ENCODE measurements at regions not wholly inside any gene's neighbourhood (a gene's known extent, or its start where the extent isn't known, plus 50 kb on each side); places are given as distances from the start of the nearest gene placed in this dataset.
"Not testable (repeated sequence)": the region's sequence is repeated elsewhere in the genome, so short reads cannot be mapped to it uniquely, and the experiment has no call there.

GRCh38 chr10:6704896-6705295, 124.8 kb upstream of the PRKCQ start:
- Histone ChIP-seq H3K4me3 (ENCODE audit: low read depth, low read length) (no peak overlapping the region), H3K4me1 (ENCODE audit: control insufficient read depth, insufficient read depth, low read length, unreplicated experiment) (no peaks in the 10 kb centered on the region), H3K27ac (ENCODE audit: low read depth, low read length) (no peak overlapping the region), H2AFZ (ENCODE audit: low read length, unreplicated experiment) (no peak overlapping the region), H3K36me3 (ENCODE audit: insufficient read depth, low read length) (no peaks in the 10 kb centered on the region), H3K79me2 (ENCODE audit: control insufficient read depth, insufficient read depth, low read length, unreplicated experiment) (no peaks in the 10 kb centered on the region), H3K27me3 (ENCODE audit: insufficient read depth, low read length) (peaks cover 30% of the 10 kb centered on the region)

- not testable (repeated sequence) for H3K79me2 ChIP-seq (ENCODE audit: control insufficient read depth, insufficient read depth, low read length, unreplicated experiment); H3K27ac ChIP-seq (ENCODE audit: low read depth, low read length); H3K36me3 ChIP-seq (ENCODE audit: insufficient read depth, low read length); H3K4me3 ChIP-seq (ENCODE audit: low read depth, low read length); H3K4me1 ChIP-seq (ENCODE audit: control insufficient read depth, insufficient read depth, low read length, unreplicated experiment); H2AFZ ChIP-seq (ENCODE audit: low read length, unreplicated experiment)
- peaks cover 22% of the 10 kb centered on the region; the same call in 1 of the 2 replicates for H3K27me3 ChIP-seq (ENCODE audit: insufficient read depth, low read length)
Measured at GRCh38 chr10:6702833-6703232, 122.8 kb upstream of the PRKCQ start.

- Histone ChIP-seq H3K27me3 (ENCODE audit: insufficient read depth, low read length) (peaks cover 17% of the 10 kb centered on the region; the same call in 1 of the 2 replicates), H3K4me3 (ENCODE audit: low read depth, low read length) (no peak overlapping the region)
Measured at GRCh38 chr10:6702030-6702429, 122.0 kb upstream of the PRKCQ start.

GRCh38 chr10:6701289-6701688, 121.2 kb upstream of the PRKCQ start:
- no peak overlapping the region for H3K4me3 ChIP-seq (ENCODE audit: low read depth, low read length)
- H3K27ac ChIP-seq (ENCODE audit: low read depth, low read length): no peak overlapping the region
- no peaks in the 10 kb centered on the region for H3K36me3 ChIP-seq (ENCODE audit: insufficient read depth, low read length)

More at GRCh38 chr10:6702030-6702429, 122.0 kb upstream of the PRKCQ start:
- Histone ChIP-seq H3K79me2 (ENCODE audit: control insufficient read depth, insufficient read depth, low read length, unreplicated experiment) (no peaks in the 10 kb centered on the region), H3K4me1 (ENCODE audit: control insufficient read depth, insufficient read depth, low read length, unreplicated experiment) (no peaks in the 10 kb centered on the region), H3K36me3 (ENCODE audit: insufficient read depth, low read length) (no peaks in the 10 kb centered on the region), H3K27ac (ENCODE audit: low read depth, low read length) (no peak overlapping the region), H2AFZ (ENCODE audit: low read length, unreplicated experiment) (no peak overlapping the region)

GRCh38 chr10:6700066-6700465, 120.0 kb upstream of the PRKCQ start:
- Histone ChIP-seq H3K36me3 (ENCODE audit: insufficient read depth, low read length) (no peaks in the 10 kb centered on the region), H3K4me1 (ENCODE audit: control insufficient read depth, insufficient read depth, low read length, unreplicated experiment) (no peaks in the 10 kb centered on the region), H2AFZ (ENCODE audit: low read length, unreplicated experiment) (no peak overlapping the region), H3K79me2 (ENCODE audit: control insufficient read depth, insufficient read depth, low read length, unreplicated experiment) (no peaks in the 10 kb centered on the region), H3K4me3 (ENCODE audit: low read depth, low read length) (no peak overlapping the region), H3K27me3 (ENCODE audit: insufficient read depth, low read length) (peaks cover 15% of the 10 kb centered on the region; the same call in 1 of the 2 replicates), H3K27ac (ENCODE audit: low read depth, low read length) (no peak overlapping the region)

More at GRCh38 chr10:6701289-6701688, 121.2 kb upstream of the PRKCQ start:
- H3K4me1 ChIP-seq (ENCODE audit: control insufficient read depth, insufficient read depth, low read length, unreplicated experiment): no peaks in the 10 kb centered on the region
- no peaks in the 10 kb centered on the region for H3K79me2 ChIP-seq (ENCODE audit: control insufficient read depth, insufficient read depth, low read length, unreplicated experiment)
- peaks cover 15% of the 10 kb centered on the region; the same call in 1 of the 2 replicates for H3K27me3 ChIP-seq (ENCODE audit: insufficient read depth, low read length)
- no peak overlapping the region for H2AFZ ChIP-seq (ENCODE audit: low read length, unreplicated experiment)

- Histone ChIP-seq H3K4me3 (ENCODE audit: low read depth, low read length) (no peak overlapping the region), H2AFZ (ENCODE audit: low read length, unreplicated experiment) (no peak overlapping the region), H3K27me3 (ENCODE audit: insufficient read depth, low read length) (peaks cover 19% of the 10 kb centered on the region), H3K27ac (ENCODE audit: low read depth, low read length) (no peak overlapping the region), H3K36me3 (ENCODE audit: insufficient read depth, low read length) (no peaks in the 10 kb centered on the region), H3K79me2 (ENCODE audit: control insufficient read depth, insufficient read depth, low read length, unreplicated experiment) (no peaks in the 10 kb centered on the region), H3K4me1 (ENCODE audit: control insufficient read depth, insufficient read depth, low read length, unreplicated experiment) (no peaks in the 10 kb centered on the region)
Measured at GRCh38 chr10:6699336-6699735, 119.3 kb upstream of the PRKCQ start.

- no peaks in the 10 kb centered on the region for H3K79me2 ChIP-seq (ENCODE audit: control insufficient read depth, insufficient read depth, low read length, unreplicated experiment)
- peaks cover 27% of the 10 kb centered on the region for H3K27me3 ChIP-seq (ENCODE audit: insufficient read depth, low read length)
- H3K4me3 ChIP-seq (ENCODE audit: low read depth, low read length): no peak overlapping the region
- no peak overlapping the region for H2AFZ ChIP-seq (ENCODE audit: low read length, unreplicated experiment)
- H3K36me3 ChIP-seq (ENCODE audit: insufficient read depth, low read length): no peaks in the 10 kb centered on the region
- H3K4me1 ChIP-seq (ENCODE audit: control insufficient read depth, insufficient read depth, low read length, unreplicated experiment): no peaks in the 10 kb centered on the region
- H3K27ac ChIP-seq (ENCODE audit: low read depth, low read length): no peak overlapping the region
Measured at GRCh38 chr10:6695519-6695918, 115.4 kb upstream of the PRKCQ start.

GRCh38 chr10:6694447-6695140, 114.5 kb upstream of the PRKCQ start:
- no peaks in the 10 kb centered on the region for H3K79me2 ChIP-seq (ENCODE audit: control insufficient read depth, insufficient read depth, low read length, unreplicated experiment)
- H3K4me3 ChIP-seq (ENCODE audit: low read depth, low read length): no peak overlapping the region
- H2AFZ ChIP-seq (ENCODE audit: low read length, unreplicated experiment): no peak overlapping the region
- peaks cover 27% of the 10 kb centered on the region for H3K27me3 ChIP-seq (ENCODE audit: insufficient read depth, low read length)
- no peaks in the 10 kb centered on the region for H3K36me3 ChIP-seq (ENCODE audit: insufficient read depth, low read length)
- H3K4me1 ChIP-seq (ENCODE audit: control insufficient read depth, insufficient read depth, low read length, unreplicated experiment): no peaks in the 10 kb centered on the region
- no peak overlapping the region for H3K27ac ChIP-seq (ENCODE audit: low read depth, low read length)

- Histone ChIP-seq H3K4me3 (ENCODE audit: low read depth, low read length) (no peak overlapping the region), H3K27ac (ENCODE audit: low read depth, low read length) (no peak overlapping the region)
Measured at GRCh38 chr10:6692856-6693255, 112.8 kb upstream of the PRKCQ start.

GRCh38 chr10:6692103-6692502, 112.0 kb upstream of the PRKCQ start:
- Histone ChIP-seq H3K27me3 (ENCODE audit: insufficient read depth, low read length) (peaks cover 31% of the 10 kb centered on the region), H3K27ac (ENCODE audit: low read depth, low read length) (no peak overlapping the region), H3K36me3 (ENCODE audit: insufficient read depth, low read length) (no peaks in the 10 kb centered on the region), H3K4me3 (ENCODE audit: low read depth, low read length) (no peak overlapping the region), H2AFZ (ENCODE audit: low read length, unreplicated experiment) (no peak overlapping the region), H3K4me1 (ENCODE audit: control insufficient read depth, insufficient read depth, low read length, unreplicated experiment) (no peaks in the 10 kb centered on the region), H3K79me2 (ENCODE audit: control insufficient read depth, insufficient read depth, low read length, unreplicated experiment) (no peaks in the 10 kb centered on the region)

More at GRCh38 chr10:6692856-6693255, 112.8 kb upstream of the PRKCQ start:
- Histone ChIP-seq H3K36me3 (ENCODE audit: insufficient read depth, low read length) (no peaks in the 10 kb centered on the region), H2AFZ (ENCODE audit: low read length, unreplicated experiment) (no peak overlapping the region), H3K4me1 (ENCODE audit: control insufficient read depth, insufficient read depth, low read length, unreplicated experiment) (no peaks in the 10 kb centered on the region), H3K79me2 (ENCODE audit: control insufficient read depth, insufficient read depth, low read length, unreplicated experiment) (no peaks in the 10 kb centered on the region), H3K27me3 (ENCODE audit: insufficient read depth, low read length) (peaks cover 25% of the 10 kb centered on the region)

GRCh38 chr10:6689036-6689435, 109.0 kb upstream of the PRKCQ start:
- Histone ChIP-seq H3K4me1 (ENCODE audit: control insufficient read depth, insufficient read depth, low read length, unreplicated experiment) (no peaks in the 10 kb centered on the region), H3K27ac (ENCODE audit: low read depth, low read length) (no peak overlapping the region), H3K36me3 (ENCODE audit: insufficient read depth, low read length) (no peaks in the 10 kb centered on the region), H2AFZ (ENCODE audit: low read length, unreplicated experiment) (no peak overlapping the region), H3K79me2 (ENCODE audit: control insufficient read depth, insufficient read depth, low read length, unreplicated experiment) (no peaks in the 10 kb centered on the region), H3K27me3 (ENCODE audit: insufficient read depth, low read length) (peaks cover 29% of the 10 kb centered on the region), H3K4me3 (ENCODE audit: low read depth, low read length) (no peak overlapping the region)

All from ACC112 (cell line).